ENCODE measurements at regions not wholly inside any gene's neighbourhood (a gene's known extent, or its start where the extent isn't known, plus 50 kb on each side); places are given as distances from the start of the nearest gene placed in this dataset.

GRCh38 chr6:232982-233640, 59.2 kb upstream of the DUSP22 start:
- no peak for DNase-seq (ENCODE audit: low spot score)
- in situ Hi-C loops (cut with MboI; ENCODE audit: low pct_unique_long_range_greater_than_20kb, low sequenced_read_pairs, unreplicated experiment): no loop called here
- TF ChIP-seq, protein P1, sequence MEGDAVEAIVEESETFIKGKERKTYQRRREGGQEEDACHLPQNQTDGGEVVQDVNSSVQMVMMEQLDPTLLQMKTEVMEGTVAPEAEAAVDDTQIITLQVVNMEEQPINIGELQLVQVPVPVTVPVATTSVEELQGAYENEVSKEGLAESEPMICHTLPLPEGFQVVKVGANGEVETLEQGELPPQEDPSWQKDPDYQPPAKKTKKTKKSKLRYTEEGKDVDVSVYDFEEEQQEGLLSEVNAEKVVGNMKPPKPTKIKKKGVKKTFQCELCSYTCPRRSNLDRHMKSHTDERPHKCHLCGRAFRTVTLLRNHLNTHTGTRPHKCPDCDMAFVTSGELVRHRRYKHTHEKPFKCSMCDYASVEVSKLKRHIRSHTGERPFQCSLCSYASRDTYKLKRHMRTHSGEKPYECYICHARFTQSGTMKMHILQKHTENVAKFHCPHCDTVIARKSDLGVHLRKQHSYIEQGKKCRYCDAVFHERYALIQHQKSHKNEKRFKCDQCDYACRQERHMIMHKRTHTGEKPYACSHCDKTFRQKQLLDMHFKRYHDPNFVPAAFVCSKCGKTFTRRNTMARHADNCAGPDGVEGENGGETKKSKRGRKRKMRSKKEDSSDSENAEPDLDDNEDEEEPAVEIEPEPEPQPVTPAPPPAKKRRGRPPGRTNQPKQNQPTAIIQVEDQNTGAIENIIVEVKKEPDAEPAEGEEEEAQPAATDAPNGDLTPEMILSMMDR (IDR thresholded peaks at IDR 0.05; ENCODE audit: extremely low read depth, insufficient read depth, missing control alignments): no peak

- in situ Hi-C loops (cut with MboI; ENCODE audit: low pct_unique_long_range_greater_than_20kb, low sequenced_read_pairs, unreplicated experiment): no loop called here
- no peak for DNase-seq (ENCODE audit: low spot score)
- TF ChIP-seq, protein P1 (IDR thresholded peaks at IDR 0.05; ENCODE audit: extremely low read depth, insufficient read depth, missing control alignments): no peak
These were observed 57.4 kb upstream of the DUSP22 start for GRCh38 chr6:234706-235372.

DNA sequence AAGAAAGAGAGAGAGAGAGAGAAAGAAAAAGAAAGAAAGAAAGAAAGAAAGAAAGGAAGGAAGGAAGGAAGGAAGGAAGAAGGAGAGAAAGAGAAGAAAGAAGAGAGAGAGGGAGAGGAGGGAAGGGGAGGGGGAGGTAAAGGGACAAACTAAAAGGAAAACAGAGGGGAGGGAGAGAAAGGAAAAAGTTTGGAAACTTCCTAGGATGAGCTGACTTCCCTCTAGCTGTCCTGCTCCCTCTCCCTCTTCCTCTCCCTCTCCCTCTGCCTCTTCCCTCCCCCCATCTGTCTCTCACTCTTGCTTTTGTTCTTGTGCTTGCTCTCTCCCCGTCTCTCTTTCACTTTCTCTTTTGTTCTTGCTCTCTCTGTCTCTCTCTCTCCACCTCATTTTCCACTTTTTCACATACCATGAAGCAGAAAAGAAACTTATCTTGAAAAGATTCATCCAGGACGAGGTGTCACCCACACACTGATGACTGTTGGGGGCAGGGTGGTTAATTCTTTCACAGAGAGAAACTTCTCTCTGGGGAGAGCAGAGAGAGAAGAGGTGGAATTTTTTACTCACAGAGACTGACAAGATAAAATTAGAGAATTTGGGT, 56.4 kb upstream of the DUSP22 start:
- in situ Hi-C loops (cut with MboI; ENCODE audit: low pct_unique_long_range_greater_than_20kb, low sequenced_read_pairs, unreplicated experiment): no loop called here
- TF ChIP-seq, protein P1 (IDR thresholded peaks at IDR 0.05; ENCODE audit: extremely low read depth, insufficient read depth, missing control alignments): no peak
- no peak for DNase-seq (ENCODE audit: low spot score)

DNA sequence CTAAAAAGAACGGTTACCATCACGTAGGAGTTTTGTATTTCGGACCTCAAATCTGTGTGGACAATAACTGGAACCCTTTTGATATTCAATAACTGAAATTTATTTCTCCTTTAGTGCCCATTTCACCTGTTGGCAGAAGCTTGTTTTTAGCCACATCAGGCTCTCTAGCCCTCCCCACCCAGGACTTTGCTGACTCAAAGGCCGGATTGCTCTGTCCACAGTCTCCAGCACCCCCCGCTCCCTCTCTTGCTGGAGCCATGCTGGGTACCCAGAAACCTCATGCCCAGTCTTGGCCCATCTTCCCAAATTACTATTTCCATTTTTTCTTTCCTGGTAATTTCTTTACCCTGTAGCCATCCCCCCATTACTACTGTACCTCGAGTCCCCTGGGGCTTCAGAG, 55.8 kb upstream of the DUSP22 start:
- DNase-seq (ENCODE audit: low spot score): no peak
- in situ Hi-C loops (cut with MboI; ENCODE audit: low pct_unique_long_range_greater_than_20kb, low sequenced_read_pairs, unreplicated experiment): no loop called here

DNA sequence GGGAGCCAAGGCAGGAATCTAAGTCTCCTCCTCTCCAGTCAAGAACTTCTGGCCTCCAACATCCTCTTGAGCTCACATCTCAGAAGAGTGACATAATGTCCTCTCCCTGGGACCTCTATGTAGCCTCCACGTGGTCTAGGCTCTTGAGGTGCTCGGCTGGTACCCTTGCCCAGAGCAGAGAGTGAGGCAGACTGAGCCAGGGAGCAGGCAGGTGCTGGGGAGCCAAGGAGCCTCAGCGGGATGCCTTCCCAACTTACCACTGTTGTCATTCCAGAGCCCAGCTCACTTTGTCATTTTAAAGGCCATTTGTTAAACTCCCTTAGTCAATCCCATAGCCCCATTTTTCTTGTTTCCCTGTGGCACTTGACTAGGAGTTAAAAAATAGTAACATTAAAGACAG, 52.1 kb upstream of the DUSP22 start:
- TF ChIP-seq, protein P1 (IDR thresholded peaks at IDR 0.05; ENCODE audit: extremely low read depth, insufficient read depth, missing control alignments): no peak
- in situ Hi-C loops (cut with MboI; ENCODE audit: low pct_unique_long_range_greater_than_20kb, low sequenced_read_pairs, unreplicated experiment): no loop called here

More for the DNA sequence above, 55.8 kb upstream of the DUSP22 start:
- TF ChIP-seq, protein P1 (IDR thresholded peaks at IDR 0.05; ENCODE audit: extremely low read depth, insufficient read depth, missing control alignments): no peak

GRCh38 chr6:241336-241865, 50.9 kb upstream of the DUSP22 start:
- no peak for DNase-seq (ENCODE audit: low spot score)
- TF ChIP-seq, protein P1 (IDR thresholded peaks at IDR 0.05; ENCODE audit: extremely low read depth, insufficient read depth, missing control alignments): no peak
- in situ Hi-C loops (cut with MboI; ENCODE audit: low pct_unique_long_range_greater_than_20kb, low sequenced_read_pairs, unreplicated experiment): no loop called here

More for the DNA sequence above, 52.1 kb upstream of the DUSP22 start:
- DNase-seq (ENCODE audit: low spot score): no peak

Measured in GM13977 (cell line).